Endodermal cell (in vitro differentiated cells): ENCODE measurements at regions not wholly inside any gene's neighbourhood (a gene's known extent, or its start where the extent isn't known, plus 50 kb on each side); places are given as distances from the start of the nearest gene placed in this dataset.

Experiments
- DNase-seq: peaks from one replicate; pipeline ENCODE4 v3.0.0-alpha.2; 2017
- H3K27ac ChIP-seq: 2 replicates; pipeline ENCODE4 v1.5.1; 2013; ENCODE audit warnings: mild to moderate bottlenecking, low read depth, low read length, moderate library complexity
- H3K27me3 ChIP-seq: 2 replicates; pipeline ENCODE4 v1.6.1; 2013; ENCODE audit warnings: mild to moderate bottlenecking, low read length, moderate library complexity; ENCODE audit not compliant: insufficient read depth, control insufficient read depth, poor library complexity, severe bottlenecking
- H3K36me3 ChIP-seq: 2 replicates; pipeline ENCODE4 v1.7.0; 2013; ENCODE audit warnings: mild to moderate bottlenecking, low read length, moderate library complexity; ENCODE audit not compliant: control insufficient read depth, insufficient read depth
- H3K4me1 ChIP-seq: one replicate; pipeline ENCODE4 v1.7.0; 2013; ENCODE audit warnings: low read length; ENCODE audit not compliant: control insufficient read depth, insufficient read depth
- H3K4me3 ChIP-seq: 2 replicates; pipeline ENCODE4 v1.5.1; 2013; ENCODE audit warnings: mild to moderate bottlenecking, low read length, moderate library complexity
- H3K9ac ChIP-seq: 2 replicates; pipeline ENCODE4 v1.6.1; 2013; ENCODE audit warnings: mild to moderate bottlenecking, low read length, moderate library complexity; ENCODE audit not compliant: poor library complexity, severe bottlenecking; ENCODE audit errors: extremely low read depth
- H3K9me3 ChIP-seq: 2 replicates; pipeline ENCODE4 v1.6.1; 2013; ENCODE audit warnings: mild to moderate bottlenecking, low read length, moderate library complexity; ENCODE audit not compliant: control insufficient read depth
- H3K27ac Mint-ChIP-seq: 2 replicates; pipeline ENCODE4 v1.8.0; 2020; ENCODE audit warnings: mixed read lengths
- H3K27me3 Mint-ChIP-seq: 2 replicates; pipeline ENCODE4 v1.8.0; 2021; ENCODE audit warnings: mild to moderate bottlenecking, mixed read lengths; ENCODE audit not compliant: insufficient read depth
- H3K36me3 Mint-ChIP-seq: 2 replicates; pipeline ENCODE4 v1.8.0; 2020; ENCODE audit warnings: low read depth, mixed read lengths
- H3K4me1 Mint-ChIP-seq: 2 replicates; pipeline ENCODE4 v1.8.0; 2020; ENCODE audit warnings: mixed read lengths
- H3K4me3 Mint-ChIP-seq: 2 replicates; pipeline ENCODE4 v1.8.0; 2020; ENCODE audit warnings: mild to moderate bottlenecking, moderate library complexity, mixed read lengths
- H3K9me3 Mint-ChIP-seq: 2 replicates; pipeline ENCODE4 v1.8.0; 2020; ENCODE audit warnings: mild to moderate bottlenecking, mixed read lengths
- WGBS, 2 experiments: methylation state at CpG; one replicate each; pipeline versions ENCODE4 v1.1.5 to v1.1.7; 2013; ENCODE audit warnings: missing lambda C conversion rate in 2 of 2, mixed read lengths in 1 of 2; ENCODE audit not compliant: insufficient coverage in 1 of 2, insufficient read length in 1 of 2; 5-methylcytosine and 5-hydroxymethylcytosine counted together
- TF ChIP-seq, protein P1 (sequence below): fragments of 200-600 bp; sonication (generic); conservative IDR thresholded peaks from 2 replicates; pipeline ENCODE4 v1.5.0; 2021; ENCODE audit warnings: antibody characterized with exemption, mild to moderate bottlenecking

DNA sequence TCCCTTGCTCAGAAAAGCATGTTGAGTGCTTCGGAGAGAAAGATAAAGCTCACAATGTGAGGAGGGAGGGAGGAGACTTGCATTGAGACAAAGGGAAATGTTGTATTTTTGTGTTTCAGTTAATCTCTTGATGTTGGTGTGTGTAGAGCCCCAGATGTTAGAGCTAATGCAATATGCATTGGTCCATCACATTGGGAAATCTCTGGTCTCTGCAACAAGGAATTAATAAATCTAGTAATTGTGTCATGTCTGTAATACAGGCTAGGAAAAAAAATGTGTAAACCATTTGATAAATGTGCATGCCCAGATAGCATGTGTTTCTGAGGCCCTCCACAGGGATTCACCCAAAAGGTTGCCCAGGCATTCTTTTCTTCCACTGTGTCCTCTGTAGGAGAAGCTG, 230.4 kb upstream of the KCNH8 start:
- TF ChIP-seq, protein P1, sequence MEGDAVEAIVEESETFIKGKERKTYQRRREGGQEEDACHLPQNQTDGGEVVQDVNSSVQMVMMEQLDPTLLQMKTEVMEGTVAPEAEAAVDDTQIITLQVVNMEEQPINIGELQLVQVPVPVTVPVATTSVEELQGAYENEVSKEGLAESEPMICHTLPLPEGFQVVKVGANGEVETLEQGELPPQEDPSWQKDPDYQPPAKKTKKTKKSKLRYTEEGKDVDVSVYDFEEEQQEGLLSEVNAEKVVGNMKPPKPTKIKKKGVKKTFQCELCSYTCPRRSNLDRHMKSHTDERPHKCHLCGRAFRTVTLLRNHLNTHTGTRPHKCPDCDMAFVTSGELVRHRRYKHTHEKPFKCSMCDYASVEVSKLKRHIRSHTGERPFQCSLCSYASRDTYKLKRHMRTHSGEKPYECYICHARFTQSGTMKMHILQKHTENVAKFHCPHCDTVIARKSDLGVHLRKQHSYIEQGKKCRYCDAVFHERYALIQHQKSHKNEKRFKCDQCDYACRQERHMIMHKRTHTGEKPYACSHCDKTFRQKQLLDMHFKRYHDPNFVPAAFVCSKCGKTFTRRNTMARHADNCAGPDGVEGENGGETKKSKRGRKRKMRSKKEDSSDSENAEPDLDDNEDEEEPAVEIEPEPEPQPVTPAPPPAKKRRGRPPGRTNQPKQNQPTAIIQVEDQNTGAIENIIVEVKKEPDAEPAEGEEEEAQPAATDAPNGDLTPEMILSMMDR: no peak
- 86 to 100% methylated on average over 1 of the region's 1 CpG for WGBS, 2 experiments
- H3K27ac ChIP-seq: no peak overlapping the region

DNA sequence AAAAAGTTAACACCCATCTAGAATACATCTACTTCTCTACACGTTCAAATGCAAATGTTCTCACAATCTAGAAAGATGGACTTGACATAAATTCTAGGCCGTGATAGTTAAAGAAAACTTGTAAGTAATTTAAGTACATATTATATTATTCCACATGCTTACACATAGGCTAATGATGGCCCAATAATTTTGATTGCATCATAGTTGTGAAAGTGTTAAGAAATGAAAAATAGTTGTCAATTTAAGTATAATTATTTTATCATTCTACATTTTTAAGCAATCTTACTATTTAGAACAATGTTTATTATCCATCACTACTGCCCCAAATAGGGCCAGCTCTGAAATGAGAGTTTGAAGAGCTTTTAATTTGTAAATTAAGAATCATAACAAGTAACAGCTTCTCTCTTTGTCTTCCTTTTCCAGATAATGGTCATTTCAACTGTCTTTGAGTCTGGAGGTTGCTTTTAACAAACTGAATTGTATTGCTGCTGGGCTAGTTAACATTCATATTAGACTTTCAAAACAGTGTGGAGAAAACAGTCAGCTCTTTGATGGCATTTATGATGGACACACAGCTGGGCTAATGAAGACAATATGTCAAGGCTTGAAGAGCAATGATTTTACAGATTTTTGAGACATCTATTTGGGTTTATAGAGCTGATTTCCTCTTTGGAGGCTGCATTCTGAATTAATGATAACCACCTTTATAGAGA, 246.1 kb upstream of the KCNH8 start:
- no peak for DNase-seq
- Mint-ChIP-seq H3K4me1 (no peaks in the 10 kb centered on the region), H3K27me3 (no peaks in the 10 kb centered on the region), H3K27ac (no peak overlapping the region), H3K9me3 (no peaks in the 10 kb centered on the region), H3K36me3 (no peaks in the 10 kb centered on the region), H3K4me3 (no peak overlapping the region)
- Histone ChIP-seq H3K4me3 (no peak overlapping the region), H3K9me3 (no peaks in the 10 kb centered on the region), H3K27me3 (no peaks in the 10 kb centered on the region), H3K9ac (no peak overlapping the region), H3K36me3 (no peaks in the 10 kb centered on the region), H3K27ac (no peak overlapping the region), H3K4me1 (no peaks in the 10 kb centered on the region)
- TF ChIP-seq, protein P1: no peak
- WGBS, 2 experiments: 100% methylated on average over 1 of the region's 2 CpGs; no CpG with 5 or more reads in 1 of the 2 experiments

More for the DNA sequence above, 230.4 kb upstream of the KCNH8 start:
- Histone ChIP-seq H3K9ac (no peak overlapping the region), H3K4me1 (no peaks in the 10 kb centered on the region), H3K27me3 (no peaks in the 10 kb centered on the region), H3K4me3 (no peak overlapping the region), H3K9me3 (no peaks in the 10 kb centered on the region), H3K36me3 (no peaks in the 10 kb centered on the region)
- Mint-ChIP-seq H3K27ac (no peak overlapping the region), H3K4me1 (no peaks in the 10 kb centered on the region), H3K4me3 (no peak overlapping the region), H3K27me3 (no peaks in the 10 kb centered on the region), H3K9me3 (no peaks in the 10 kb centered on the region), H3K36me3 (no peaks in the 10 kb centered on the region)
- DNase-seq: no peak

DNA sequence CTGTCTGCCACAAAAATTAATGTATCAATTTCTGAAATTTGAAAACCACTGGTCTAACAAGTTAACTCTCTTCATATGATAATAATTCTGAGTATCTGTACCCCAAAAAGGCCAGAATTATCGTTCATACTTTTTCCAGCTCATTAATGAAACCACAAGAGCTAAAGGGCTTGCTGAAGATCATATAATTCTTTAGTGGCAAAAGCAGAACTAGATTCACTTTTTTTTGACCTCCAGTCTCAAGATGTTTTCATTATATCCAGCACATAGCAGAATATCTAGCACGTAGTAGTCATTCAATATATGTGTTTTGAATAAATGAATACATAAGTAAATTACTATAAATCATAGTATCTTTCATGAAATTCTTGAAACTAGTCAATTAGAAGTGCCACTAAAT, 246.7 kb upstream of the KCNH8 start:
- Mint-ChIP-seq H3K27me3 (no peaks in the 10 kb centered on the region), H3K9me3 (no peaks in the 10 kb centered on the region), H3K27ac (no peak overlapping the region), H3K36me3 (no peaks in the 10 kb centered on the region), H3K4me3 (no peak overlapping the region), H3K4me1 (no peaks in the 10 kb centered on the region)
- no peak overlapping the region for H3K4me3 ChIP-seq
- WGBS, 2 experiments: 86 to 100% methylated on average over 1 of the region's 2 CpGs
- no peak overlapping the region for H3K9ac ChIP-seq
- H3K9me3 ChIP-seq: no peaks in the 10 kb centered on the region
- no peak overlapping the region for H3K27ac ChIP-seq
- H3K27me3 ChIP-seq: no peaks in the 10 kb centered on the region
- TF ChIP-seq, protein P1: no peak
- H3K4me1 ChIP-seq: no peaks in the 10 kb centered on the region
- DNase-seq: no peak
- H3K36me3 ChIP-seq: no peaks in the 10 kb centered on the region
